Uterus (tissue), 3 donors: ENCODE measurements at regions not wholly inside any gene's neighbourhood (a gene's known extent, or its start where the extent isn't known, plus 50 kb on each side); places are given as distances from the start of the nearest gene placed in this dataset.

Experiments used
- DNase-seq, 2 donors: peaks; one replicate each; pipeline ENCODE4 v3.0.0-alpha.2; 2019 to 2020
- H3K27ac ChIP-seq, 2 donors: fragments of 200-600 bp; sonication (generic); 1 replicate in 1 of 2; 2 replicates in 1 of 2; pipeline ENCODE4 v1.5.1; 2016 to 2018
- H3K27me3 ChIP-seq, 2 donors: fragments of 200-600 bp; sonication (generic); one replicate each; pipeline ENCODE4 v1.5.1; 2018 to 2019; ENCODE audit warnings: control low read depth in 1 of 2
- H3K36me3 ChIP-seq, 2 donors: fragments of 200-600 bp; sonication (generic); one replicate each; pipeline ENCODE4 v1.5.1; 2019; ENCODE audit warnings: control low read depth in 1 of 2
- H3K4me1 ChIP-seq, 2 donors: fragments of 200-600 bp; sonication (generic); one replicate each; pipeline ENCODE4 v1.5.1; 2018 to 2019; ENCODE audit warnings: control low read depth in 1 of 2
- H3K4me3 ChIP-seq, 2 donors: fragments of 200-600 bp; sonication (generic); 1 replicate in 1 of 2; 2 replicates in 1 of 2; pipeline ENCODE4 v1.5.1; 2018 to 2019; ENCODE audit warnings: mild to moderate bottlenecking in 1 of 2
- H3K9me3 ChIP-seq, 2 donors: fragments of 200-600 bp; sonication (generic); one replicate each; pipeline ENCODE4 v1.5.1; 2019; ENCODE audit warnings: control low read depth in 1 of 2
- POLR2A ChIP-seq, 2 donors: fragments of 450-650 bp; IDR thresholded peaks; one replicate each; pipeline ENCODE4 v1.6.1; 2016; ENCODE audit warnings: antibody characterized with exemption in 2 of 2, mild to moderate bottlenecking in 1 of 2, moderate library complexity in 1 of 2
- intact Hi-C: fragments of 100-400 bp; cut with DNase I; formaldehyde crosslinking; loops from one replicate; pipeline ENCODE4 v1.15.1; 2023; ENCODE audit warnings: low total_unique reads
- TF ChIP-seq, protein P1 (sequence below), 4 experiments: fragments of 200-600 bp in 2 of 4; fragments of 450-650 bp in 2 of 4; sonication (generic) in 2 of 4; IDR thresholded peaks; one replicate each; pipeline ENCODE4 v1.5.1; 2016 to 2019; ENCODE audit warnings: antibody characterized with exemption in 4 of 4, mild to moderate bottlenecking in 2 of 4, moderate library complexity in 1 of 4
- donor health status: DM: yes; HTN: yes; CAD: no.

DNA sequence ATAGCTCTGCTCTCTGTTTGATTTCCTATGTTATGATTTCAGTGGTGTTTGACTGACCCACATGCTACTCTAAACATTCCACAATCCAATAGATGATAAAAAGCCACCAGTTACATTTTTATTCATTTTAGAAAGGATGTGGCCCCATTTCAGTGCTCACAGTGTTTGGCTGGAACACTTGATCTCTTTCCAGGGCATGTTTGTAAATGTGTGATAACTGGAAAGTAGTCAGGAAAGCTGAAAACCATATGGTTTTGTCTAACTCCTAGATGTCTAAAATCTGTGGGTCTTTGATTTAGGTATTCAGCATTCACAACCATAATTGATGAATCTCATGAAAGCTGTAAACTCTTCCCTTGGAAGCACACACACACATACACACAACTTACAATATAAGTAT, 904.9 kb upstream of the AGA start:
- Histone ChIP-seq H3K9me3 (no peaks in the 10 kb centered on the region), H3K4me3 (no peak overlapping the region), H3K36me3 (no peaks in the 10 kb centered on the region), H3K27ac (no peak overlapping the region), H3K27me3 (no peaks in the 10 kb centered on the region), H3K4me1 (no peaks in the 10 kb centered on the region)
- no peak for DNase-seq
- TF ChIP-seq, protein P1, sequence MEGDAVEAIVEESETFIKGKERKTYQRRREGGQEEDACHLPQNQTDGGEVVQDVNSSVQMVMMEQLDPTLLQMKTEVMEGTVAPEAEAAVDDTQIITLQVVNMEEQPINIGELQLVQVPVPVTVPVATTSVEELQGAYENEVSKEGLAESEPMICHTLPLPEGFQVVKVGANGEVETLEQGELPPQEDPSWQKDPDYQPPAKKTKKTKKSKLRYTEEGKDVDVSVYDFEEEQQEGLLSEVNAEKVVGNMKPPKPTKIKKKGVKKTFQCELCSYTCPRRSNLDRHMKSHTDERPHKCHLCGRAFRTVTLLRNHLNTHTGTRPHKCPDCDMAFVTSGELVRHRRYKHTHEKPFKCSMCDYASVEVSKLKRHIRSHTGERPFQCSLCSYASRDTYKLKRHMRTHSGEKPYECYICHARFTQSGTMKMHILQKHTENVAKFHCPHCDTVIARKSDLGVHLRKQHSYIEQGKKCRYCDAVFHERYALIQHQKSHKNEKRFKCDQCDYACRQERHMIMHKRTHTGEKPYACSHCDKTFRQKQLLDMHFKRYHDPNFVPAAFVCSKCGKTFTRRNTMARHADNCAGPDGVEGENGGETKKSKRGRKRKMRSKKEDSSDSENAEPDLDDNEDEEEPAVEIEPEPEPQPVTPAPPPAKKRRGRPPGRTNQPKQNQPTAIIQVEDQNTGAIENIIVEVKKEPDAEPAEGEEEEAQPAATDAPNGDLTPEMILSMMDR (IDR thresholded peaks at IDR 0.05), result no peak
- no peak for TF ChIP-seq POLR2A (IDR thresholded peaks at IDR 0.05)
- intact Hi-C loops, result no loop called here

DNA sequence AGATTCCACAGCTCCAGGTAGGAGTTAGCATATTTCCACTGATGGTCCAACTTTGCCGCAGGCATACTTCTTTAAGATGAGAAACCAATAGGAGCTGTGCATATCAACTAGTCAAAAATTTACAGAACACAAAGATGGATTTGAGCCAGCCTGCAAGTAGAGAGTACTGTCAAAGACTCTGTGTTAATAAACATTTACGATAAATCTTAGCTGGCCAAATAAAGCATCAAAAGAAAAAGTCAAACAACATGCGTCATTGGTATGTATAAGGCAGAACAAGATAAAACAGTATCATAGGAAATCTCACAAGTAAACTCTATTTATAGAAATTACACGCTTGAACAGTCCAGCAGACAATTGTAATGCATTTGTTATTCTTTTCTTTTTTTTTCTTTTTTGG, 907.4 kb upstream of the AGA start:
- intact Hi-C loops, result no loop called here
- TF ChIP-seq POLR2A (IDR thresholded peaks at IDR 0.05), result no peak
- TF ChIP-seq, protein P1 (IDR thresholded peaks at IDR 0.05), result no peak
- Histone ChIP-seq H3K9me3 (no peaks in the 10 kb centered on the region), H3K27me3 (no peaks in the 10 kb centered on the region), H3K27ac (no peak overlapping the region), H3K4me3 (no peak overlapping the region), H3K36me3 (no peaks in the 10 kb centered on the region), H3K4me1 (no peaks in the 10 kb centered on the region)
- no peak for DNase-seq

DNA sequence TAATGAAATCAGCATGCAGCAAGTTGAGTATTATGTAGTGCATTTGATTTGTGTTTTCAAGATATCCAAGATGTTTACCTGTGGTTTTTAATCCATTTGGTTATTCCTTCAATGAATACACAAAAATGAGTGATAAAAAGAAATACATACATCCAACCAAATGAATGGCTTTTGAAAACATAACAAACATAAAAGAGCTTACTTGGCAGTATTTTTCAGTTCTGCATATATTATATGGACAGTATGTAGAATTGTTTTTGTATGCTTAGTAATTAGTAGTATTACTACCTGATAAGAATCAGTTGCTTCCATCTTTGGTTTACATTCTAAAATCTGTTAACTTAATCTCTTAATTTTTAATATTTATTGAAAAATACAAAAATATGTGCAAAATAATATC, 908.9 kb upstream of the AGA start:
- H3K9me3 ChIP-seq, result no peaks in the 10 kb centered on the region
- H3K27ac ChIP-seq, result no peak overlapping the region
- TF ChIP-seq, protein P1 (IDR thresholded peaks at IDR 0.05), result no peak
- no peak for TF ChIP-seq POLR2A (IDR thresholded peaks at IDR 0.05)
- intact Hi-C loops, result no loop called here
- no peak for DNase-seq
- no peaks in the 10 kb centered on the region for H3K4me1 ChIP-seq
- no peak overlapping the region for H3K4me3 ChIP-seq
- H3K27me3 ChIP-seq, result no peaks in the 10 kb centered on the region
- no peaks in the 10 kb centered on the region for H3K36me3 ChIP-seq

DNA sequence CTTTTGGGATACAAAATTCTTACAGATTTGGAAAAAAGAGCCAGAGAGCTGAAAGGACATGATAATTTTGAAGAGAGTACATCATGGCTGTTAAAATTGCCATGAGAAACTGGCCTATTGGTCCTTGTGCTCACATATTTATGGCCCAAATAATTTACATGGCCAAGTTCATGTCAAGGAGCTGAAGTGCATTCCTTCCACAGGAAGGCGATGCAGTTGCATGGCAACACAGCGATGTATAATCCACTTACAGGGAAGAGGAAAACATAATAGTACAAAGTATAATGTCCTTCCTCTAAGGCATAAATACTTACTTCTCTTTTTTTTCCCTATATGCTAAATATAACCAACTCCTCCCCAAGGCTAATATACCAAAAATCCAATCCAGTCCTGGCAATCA, 914.5 kb upstream of the AGA start:
- H3K36me3 ChIP-seq, result no peaks in the 10 kb centered on the region
- no peaks in the 10 kb centered on the region for H3K4me1 ChIP-seq
- intact Hi-C loops, result no loop called here

DNA sequence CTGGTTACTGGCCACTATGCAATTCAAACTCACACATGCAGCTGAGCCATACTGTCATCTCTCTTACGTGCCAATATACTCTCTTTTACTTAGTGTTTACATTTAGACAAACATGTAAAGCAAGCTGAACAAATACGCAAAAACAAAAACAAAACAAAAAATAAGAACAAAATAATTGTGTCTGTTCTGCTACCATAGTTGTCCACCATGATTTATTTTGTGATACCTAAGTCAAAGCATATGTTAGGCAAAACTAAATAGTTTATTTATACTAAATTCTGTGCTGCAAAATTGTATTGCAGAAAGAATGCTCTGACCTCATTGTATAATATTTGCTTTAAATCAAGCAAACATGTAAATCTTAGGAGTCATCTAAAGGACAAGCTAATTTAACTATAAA, 943.2 kb upstream of the AGA start:
- intact Hi-C loops, result no loop called here

More for the DNA sequence above, 914.5 kb upstream of the AGA start:
- no peaks in the 10 kb centered on the region for H3K9me3 ChIP-seq
- H3K27ac ChIP-seq, result no peak overlapping the region
- H3K4me3 ChIP-seq, result no peak overlapping the region
- H3K27me3 ChIP-seq, result no peaks in the 10 kb centered on the region
- TF ChIP-seq, protein P1 (IDR thresholded peaks at IDR 0.05), result no peak
- TF ChIP-seq POLR2A (IDR thresholded peaks at IDR 0.05), result no peak
- no peak for DNase-seq

More for the DNA sequence above, 943.2 kb upstream of the AGA start:
- TF ChIP-seq POLR2A (IDR thresholded peaks at IDR 0.05), result no peak
- TF ChIP-seq, protein P1 (IDR thresholded peaks at IDR 0.05), result no peak
- no peaks in the 10 kb centered on the region for H3K36me3 ChIP-seq
- no peaks in the 10 kb centered on the region for H3K27me3 ChIP-seq
- no peaks in the 10 kb centered on the region for H3K4me1 ChIP-seq
- H3K4me3 ChIP-seq, result no peak overlapping the region
- no peak for DNase-seq
- no peak overlapping the region for H3K27ac ChIP-seq
- H3K9me3 ChIP-seq, result no peaks in the 10 kb centered on the region
